ENCODE measurements at regions not wholly inside any gene's neighbourhood (a gene's known extent, or its start where the extent isn't known, plus 50 kb on each side); places are given as distances from the start of the nearest gene placed in this dataset.
"Not testable (repeated sequence)": the region's sequence is repeated elsewhere in the genome, so short reads cannot be mapped to it uniquely, and the experiment has no call there.

DNA sequence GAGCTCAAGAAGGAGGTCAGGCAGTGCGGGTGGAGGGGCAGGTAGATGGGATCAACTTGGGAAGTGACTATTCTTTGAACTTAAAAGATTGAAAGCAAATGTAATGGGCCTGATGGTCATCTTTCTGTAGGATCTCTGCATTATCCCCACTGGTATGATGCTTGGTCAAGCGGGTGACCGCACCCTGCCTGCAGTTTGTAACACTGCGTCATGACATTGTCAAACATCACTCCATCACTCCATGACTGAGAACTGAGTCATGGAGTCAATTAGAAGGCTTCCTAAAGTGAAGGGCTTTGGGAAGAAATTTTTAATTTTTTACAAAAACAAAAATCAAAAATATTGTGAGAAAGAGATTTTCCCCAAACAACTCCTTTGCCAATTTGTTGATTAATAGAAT lies 62.4 kb upstream of the BMAL1 start:
- DNase-seq: no peak
- H3K4me3 Mint-ChIP-seq: no peak overlapping the region
- H3K4me1 Mint-ChIP-seq: no peaks in the 10 kb centered on the region
- peaks cover 0 to 2% (median 2%) of the 10 kb centered on the region in 3 donors for H3K27me3 Mint-ChIP-seq (ENCODE audit: low read depth in 3 of 3)
- no peak overlapping the region for H3K27ac Mint-ChIP-seq
- no peaks in the 10 kb centered on the region for H3K36me3 Mint-ChIP-seq
- no peaks in the 10 kb centered on the region for H3K9me3 Mint-ChIP-seq

DNA sequence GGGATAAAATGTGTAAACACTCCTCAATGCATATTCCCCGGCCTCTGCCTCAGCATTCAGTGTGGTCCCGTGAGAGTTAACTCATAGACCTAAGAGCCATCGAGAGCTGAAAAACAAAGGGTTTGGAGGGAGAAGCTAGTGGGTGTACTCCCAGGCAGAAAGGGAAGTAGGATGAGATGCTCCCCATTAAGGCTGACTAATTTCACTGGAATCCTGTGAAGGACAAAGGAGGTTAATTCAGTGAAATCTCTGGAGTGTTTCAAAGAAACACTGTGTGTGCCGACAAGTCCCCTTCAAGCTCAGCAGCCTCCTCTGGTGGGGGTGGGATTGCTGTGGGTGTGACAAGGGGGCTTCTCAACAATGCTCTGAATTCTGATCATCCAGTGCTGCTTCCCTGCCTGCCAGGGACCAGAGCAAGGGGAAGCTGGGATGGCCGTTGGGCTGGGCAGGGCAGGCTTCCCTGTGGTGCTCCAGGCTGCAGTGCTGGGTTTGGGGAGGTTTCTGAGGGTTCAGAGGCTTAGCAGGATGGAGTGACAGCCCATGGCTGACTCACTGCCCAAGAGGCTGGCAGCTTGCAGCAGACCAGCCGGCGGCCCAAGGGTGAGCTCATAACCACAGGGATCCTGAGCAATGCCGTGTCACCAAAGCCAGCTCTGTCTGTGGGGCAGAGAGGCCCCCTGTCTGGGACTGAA lies 61.4 kb upstream of the BMAL1 start:
- no peak overlapping the region for H3K27ac Mint-ChIP-seq
- H3K36me3 Mint-ChIP-seq: no peaks in the 10 kb centered on the region
- DNase-seq: no peak
- no peaks in the 10 kb centered on the region for H3K9me3 Mint-ChIP-seq
- peaks cover 0 to 2% (median 2%) of the 10 kb centered on the region in 3 donors for H3K27me3 Mint-ChIP-seq (ENCODE audit: low read depth in 3 of 3)
- H3K4me1 Mint-ChIP-seq: no peaks in the 10 kb centered on the region
- H3K4me3 Mint-ChIP-seq: no peak overlapping the region

DNA sequence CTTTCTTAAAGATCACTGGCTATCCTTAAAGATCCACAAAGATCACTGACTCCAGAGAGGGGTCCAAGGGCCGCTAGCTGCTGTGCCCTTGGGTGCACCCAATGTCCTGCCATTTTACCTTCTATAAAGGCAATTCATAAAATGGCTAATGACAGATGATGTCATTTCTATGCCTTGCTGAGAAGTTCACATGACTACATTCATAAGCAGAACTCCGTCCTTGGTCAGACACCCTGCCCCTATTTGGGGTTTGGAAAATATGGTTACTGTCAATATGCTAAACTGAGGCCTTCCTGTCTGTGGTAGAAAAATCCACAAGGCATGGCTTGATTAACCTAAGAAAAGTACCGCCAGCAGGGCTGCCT lies 60.9 kb upstream of the BMAL1 start:
- no peak for DNase-seq
- Mint-ChIP-seq H3K27ac (no peak overlapping the region), H3K36me3 (no peaks in the 10 kb centered on the region), H3K27me3 (ENCODE audit: low read depth in 3 of 3) (peaks cover 0 to 2% (median 2%) of the 10 kb centered on the region in 3 donors), H3K9me3 (no peaks in the 10 kb centered on the region), H3K4me3 (no peak overlapping the region), H3K4me1 (no peaks in the 10 kb centered on the region)

DNA sequence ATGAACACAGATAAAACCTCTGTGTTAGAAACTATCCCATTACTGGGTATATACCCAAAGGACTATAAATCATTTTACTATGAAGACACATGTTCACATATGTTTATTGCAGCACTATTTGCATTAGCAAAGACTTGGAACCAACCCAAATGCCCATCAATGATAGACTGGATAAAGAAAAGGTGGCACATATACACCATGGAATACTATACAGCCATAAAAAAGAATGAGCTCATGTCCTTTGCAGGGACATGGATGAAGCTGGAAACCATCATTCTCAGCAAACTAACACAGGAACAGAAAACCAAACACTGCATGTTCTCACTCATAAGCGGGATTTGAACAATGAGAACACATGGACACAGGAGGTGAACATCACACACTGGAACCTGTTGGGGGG lies 58.9 kb upstream of the BMAL1 start:
- not testable (repeated sequence) for H3K9me3 Mint-ChIP-seq

DNA sequence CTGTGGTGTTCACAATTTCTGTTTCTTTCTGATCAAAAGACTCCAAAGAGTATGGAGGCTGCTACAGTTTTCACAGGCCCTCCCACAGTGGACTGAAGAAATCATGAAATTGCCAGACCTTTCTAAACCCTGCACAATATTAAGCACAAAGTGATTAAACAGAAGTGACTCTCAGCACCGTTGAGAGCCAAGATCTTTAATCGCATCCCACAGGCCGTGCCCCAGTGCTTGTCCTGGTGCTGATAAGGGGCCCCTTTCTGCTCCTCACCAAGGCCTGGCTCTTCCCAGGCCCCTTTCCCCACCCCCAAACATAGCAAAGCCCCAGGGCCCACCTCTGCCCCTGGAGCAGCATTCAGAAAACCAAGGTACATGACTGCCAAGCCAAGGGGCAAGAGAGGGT lies 57.4 kb upstream of the BMAL1 start:
- H3K27ac Mint-ChIP-seq: no peak overlapping the region
- H3K36me3 Mint-ChIP-seq: no peaks in the 10 kb centered on the region
- H3K27me3 Mint-ChIP-seq (ENCODE audit: low read depth in 3 of 3): peaks cover 0 to 2% (median 0%) of the 10 kb centered on the region in 3 donors
- DNase-seq: no peak
- H3K9me3 Mint-ChIP-seq: no peaks in the 10 kb centered on the region
- H3K4me3 Mint-ChIP-seq: no peak overlapping the region
- no peaks in the 10 kb centered on the region for H3K4me1 Mint-ChIP-seq

More for the DNA sequence above, 58.9 kb upstream of the BMAL1 start:
- DNase-seq; H3K27me3 Mint-ChIP-seq (ENCODE audit: low read depth in 3 of 3); H3K36me3 Mint-ChIP-seq; H3K4me3 Mint-ChIP-seq; H3K4me1 Mint-ChIP-seq: not testable (repeated sequence)
- H3K27ac Mint-ChIP-seq: peak overlapping the region in 1 of 6 donors; percentile 14

DNA sequence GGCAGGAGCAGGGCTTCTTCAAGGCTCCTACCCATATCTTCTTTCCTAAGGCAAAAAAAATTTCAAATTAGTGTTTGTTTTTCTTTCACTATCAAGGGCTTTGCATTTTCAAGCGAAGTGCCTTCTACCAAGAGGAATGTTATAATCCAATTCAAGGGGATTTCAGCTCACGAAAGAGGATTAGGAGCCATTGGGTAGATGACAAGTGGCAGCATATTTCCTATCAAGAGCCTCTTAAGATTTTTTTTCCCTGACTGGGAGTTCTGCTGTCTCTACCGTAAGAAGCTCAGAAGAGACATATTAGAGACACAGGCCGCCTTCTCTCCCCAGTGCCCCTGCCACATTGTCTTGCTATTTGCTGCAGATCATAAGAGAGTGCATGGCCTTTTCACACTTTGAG lies 55.9 kb upstream of the BMAL1 start:
- Mint-ChIP-seq H3K4me3 (no peak overlapping the region), H3K4me1 (no peaks in the 10 kb centered on the region), H3K27ac (no peak overlapping the region), H3K27me3 (ENCODE audit: low read depth in 3 of 3) (peaks cover 0 to 2% (median 0%) of the 10 kb centered on the region in 3 donors), H3K9me3 (no peaks in the 10 kb centered on the region), H3K36me3 (no peaks in the 10 kb centered on the region)
- DNase-seq: no peak

DNA sequence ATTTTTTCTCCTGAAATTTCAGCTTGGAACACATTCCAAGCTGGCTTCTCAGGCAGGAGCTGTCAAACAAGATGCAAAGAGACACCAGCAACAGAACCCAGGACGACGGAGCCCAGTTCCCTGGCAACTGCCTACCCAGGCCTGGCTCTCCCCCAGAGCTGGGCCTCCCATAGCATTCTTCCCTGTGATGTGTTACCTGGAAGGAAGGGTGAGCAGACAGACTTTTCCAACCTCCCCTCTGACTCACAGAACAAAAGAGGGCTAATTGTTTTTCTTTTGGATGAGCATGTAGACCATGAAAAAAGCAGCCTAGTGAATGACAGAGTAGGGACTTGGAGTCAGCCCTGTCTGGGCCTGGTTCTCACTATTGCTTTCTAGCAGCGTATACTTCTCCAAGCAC lies 55.3 kb upstream of the BMAL1 start:
- Mint-ChIP-seq H3K9me3 (no peaks in the 10 kb centered on the region), H3K27ac (no peak overlapping the region), H3K4me3 (no peak overlapping the region), H3K4me1 (no peaks in the 10 kb centered on the region), H3K36me3 (no peaks in the 10 kb centered on the region), H3K27me3 (ENCODE audit: low read depth in 3 of 3) (peaks cover 0 to 5% (median 0%) of the 10 kb centered on the region in 3 donors)
- DNase-seq: no peak

DNA sequence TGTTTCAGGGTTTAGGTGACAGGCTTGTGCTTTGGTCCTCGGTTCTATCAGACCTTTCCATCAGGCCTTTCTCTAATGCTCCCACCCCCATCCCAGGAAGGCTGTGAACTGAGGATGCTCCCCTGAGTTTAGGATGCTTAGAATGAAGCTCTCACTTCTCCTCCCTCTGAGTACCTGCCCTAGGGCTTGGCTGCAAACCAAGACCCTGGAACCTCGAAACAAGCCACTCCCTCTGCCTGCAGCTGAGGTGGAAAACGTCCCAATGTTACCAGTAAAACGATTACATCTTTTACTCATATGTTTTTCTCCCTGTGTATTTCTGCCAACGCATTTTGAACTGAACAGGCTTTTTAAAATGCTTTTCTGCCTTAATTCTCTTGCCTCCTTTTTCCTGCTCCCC lies 54.5 kb upstream of the BMAL1 start:
- H3K4me3 Mint-ChIP-seq: no peak overlapping the region
- no peaks in the 10 kb centered on the region for H3K9me3 Mint-ChIP-seq
- no peak for DNase-seq
- H3K27me3 Mint-ChIP-seq (ENCODE audit: low read depth in 3 of 3): peaks cover 0 to 5% (median 0%) of the 10 kb centered on the region in 3 donors
- H3K4me1 Mint-ChIP-seq: no peaks in the 10 kb centered on the region
- no peak overlapping the region for H3K27ac Mint-ChIP-seq
- no peaks in the 10 kb centered on the region for H3K36me3 Mint-ChIP-seq

DNA sequence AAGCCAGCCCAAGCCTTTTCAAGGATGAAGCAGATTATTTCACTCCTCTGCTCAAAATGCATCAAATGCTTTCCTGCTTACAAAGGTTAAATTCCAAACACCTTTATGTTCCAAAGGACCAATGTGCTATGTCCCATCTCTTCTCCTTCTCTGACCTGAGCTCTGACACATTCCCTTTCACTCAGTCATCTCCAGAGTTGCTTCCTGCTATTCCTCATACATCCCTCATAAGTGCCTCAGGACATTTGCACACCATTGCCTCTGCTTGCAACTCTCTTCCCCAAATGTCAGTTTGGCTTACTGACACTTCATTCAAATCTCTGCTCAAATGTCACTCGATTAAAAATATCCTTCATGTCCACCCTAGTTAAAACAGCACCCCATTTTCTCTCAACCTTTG lies 53.3 kb upstream of the BMAL1 start:
- Mint-ChIP-seq H3K4me3 (no peak overlapping the region), H3K27ac (no peak overlapping the region), H3K27me3 (ENCODE audit: low read depth in 3 of 3) (peaks cover 0 to 4% (median 0%) of the 10 kb centered on the region in 3 donors), H3K4me1 (no peaks in the 10 kb centered on the region), H3K36me3 (no peaks in the 10 kb centered on the region), H3K9me3 (no peaks in the 10 kb centered on the region)
- no peak for DNase-seq

DNA sequence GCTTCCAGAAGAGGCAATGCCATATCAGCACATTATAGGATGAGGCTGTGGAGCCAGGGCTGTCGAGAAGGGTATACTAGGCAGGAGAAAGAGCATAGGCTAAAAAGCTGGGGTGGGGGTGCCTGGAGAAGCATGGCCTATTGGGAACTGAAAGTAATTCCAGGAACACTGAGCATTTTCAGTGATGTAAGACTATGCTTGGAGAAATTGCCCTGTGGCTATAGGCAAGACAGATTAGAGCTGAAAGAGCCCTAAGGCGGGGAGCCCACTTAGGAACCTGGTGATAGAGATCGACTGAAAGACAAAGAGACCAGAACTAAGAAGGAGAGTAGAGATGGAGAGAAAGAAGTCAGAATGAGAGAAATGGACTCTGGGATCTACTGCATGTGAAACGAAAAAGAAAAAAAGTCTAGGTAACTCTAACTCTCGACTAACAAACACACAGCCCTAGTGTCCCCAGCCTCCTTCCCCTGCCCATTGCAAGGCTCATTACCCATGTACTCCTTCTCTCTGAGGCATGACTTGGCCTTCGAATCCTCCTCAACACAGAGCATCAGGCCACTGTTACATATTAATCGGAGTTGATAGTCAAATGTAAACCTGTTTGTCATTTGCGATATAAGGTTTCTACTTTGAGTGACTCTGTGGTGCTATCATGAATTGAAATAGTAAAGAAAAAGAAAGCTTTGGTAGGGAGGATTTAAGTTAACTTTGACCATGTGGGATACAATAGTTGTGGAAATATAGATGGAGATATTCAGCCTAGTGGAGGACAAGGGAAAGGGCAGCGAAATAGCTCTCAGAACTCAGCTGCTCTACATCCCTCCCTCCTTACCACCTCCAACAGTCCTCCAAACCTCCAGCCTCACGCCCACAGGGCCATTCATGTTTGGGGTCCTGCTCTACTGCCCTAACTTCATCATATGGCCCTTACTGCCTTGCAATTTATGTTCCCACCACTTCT lies 52.3 kb upstream of the BMAL1 start:
- Mint-ChIP-seq H3K27ac (no peak overlapping the region), H3K9me3 (no peaks in the 10 kb centered on the region), H3K4me1 (no peaks in the 10 kb centered on the region), H3K36me3 (no peaks in the 10 kb centered on the region), H3K27me3 (ENCODE audit: low read depth in 3 of 3) (peaks cover 0 to 3% (median 0%) of the 10 kb centered on the region in 3 donors), H3K4me3 (no peak overlapping the region)
- no peak for DNase-seq

DNA sequence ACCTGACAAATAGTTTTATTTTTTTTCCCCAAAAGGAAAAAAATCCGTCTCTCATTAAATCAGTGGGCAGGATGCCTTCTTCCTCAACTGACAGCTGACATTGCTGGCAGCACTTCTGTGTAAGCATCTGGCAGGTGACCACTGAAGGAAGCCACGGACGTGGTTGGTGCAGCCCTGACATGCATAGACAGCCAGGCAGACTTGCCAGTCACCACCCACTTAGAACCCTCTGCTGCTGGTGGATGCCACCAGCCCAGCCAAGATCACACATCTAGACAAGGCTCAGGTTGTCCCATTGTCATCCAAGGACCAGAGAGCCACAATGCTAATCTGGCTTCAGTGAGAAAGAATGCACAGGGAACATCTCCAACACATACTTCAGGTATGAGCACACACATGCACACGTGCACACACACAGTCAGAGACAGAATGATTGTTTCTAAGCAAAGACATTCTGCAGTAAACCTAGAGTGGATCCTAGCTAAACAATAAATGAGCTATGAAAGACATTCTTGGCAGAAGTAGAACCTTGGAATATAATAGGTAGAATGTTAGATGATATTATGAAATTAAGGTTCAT lies 49.8 kb upstream of the BMAL1 start:
- peaks cover 0 to 6% (median 1%) of the 10 kb centered on the region in 3 donors for H3K27me3 Mint-ChIP-seq (ENCODE audit: low read depth in 3 of 3)
- no peak overlapping the region for H3K4me3 Mint-ChIP-seq
- no peak for DNase-seq
- H3K9me3 Mint-ChIP-seq: no peaks in the 10 kb centered on the region
- H3K27ac Mint-ChIP-seq: no peak overlapping the region
- no peaks in the 10 kb centered on the region for H3K4me1 Mint-ChIP-seq
- no peaks in the 10 kb centered on the region for H3K36me3 Mint-ChIP-seq

All from immature natural killer cell (primary cell).